GM12891 (cell line): ENCODE measurements at regions not wholly inside any gene's neighbourhood (a gene's known extent, or its start where the extent isn't known, plus 50 kb on each side); places are given as distances from the start of the nearest gene placed in this dataset.

ENCODE experiments used
- POLR2A ChIP-seq: IDR thresholded peaks from 2 replicates; pipeline ENCODE4 v1.6.1; 2011; ENCODE audit warnings: low read depth, low read length, control low read depth
- TAF1 ChIP-seq: IDR thresholded peaks from 2 replicates; pipeline ENCODE4 v1.6.1; 2011; ENCODE audit warnings: low read depth, low read length, control low read depth

DNA sequence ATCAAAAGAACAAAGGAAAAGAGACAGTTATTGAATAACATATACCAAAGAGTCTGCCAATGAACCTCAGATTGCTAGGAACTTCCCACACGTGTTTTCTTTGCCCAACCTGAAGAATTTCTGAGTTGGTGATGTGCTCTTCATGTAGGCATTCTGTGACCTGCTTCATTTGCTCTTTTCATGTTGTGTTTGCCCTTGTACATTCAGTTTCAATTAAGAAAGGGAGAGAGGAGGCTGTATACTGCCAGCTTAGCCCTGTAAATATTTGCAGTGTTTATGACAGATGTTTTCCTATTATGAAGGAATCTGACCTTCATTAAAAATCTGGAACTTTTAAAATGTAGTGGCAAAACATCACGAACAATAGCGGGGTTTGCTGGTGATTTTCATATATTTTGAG, 168.5 kb downstream of the GAS1 start:
- TF ChIP-seq POLR2A = no peak
- TF ChIP-seq TAF1 = no peak
